GM23338 (cell line): ENCODE measurements at regions not wholly inside any gene's neighbourhood (a gene's known extent, or its start where the extent isn't known, plus 50 kb on each side); places are given as distances from the start of the nearest gene placed in this dataset.

Experiments
- CREB1 ChIP-seq: fragments of 250-450 bp; sonication (Bioruptor Pico); IDR thresholded peaks from 2 replicates; pipeline ENCODE4 v1.5.0; 2020; ENCODE audit warnings: low read depth, mild to moderate bottlenecking, moderate library complexity
- EZH2 ChIP-seq: fragments of 200-600 bp; sonication (generic); IDR thresholded peaks from one replicate; pipeline ENCODE4 v1.8.0; 2017; ENCODE audit warnings: antibody characterized with exemption, mild to moderate bottlenecking, low read depth; ENCODE audit not compliant: unreplicated experiment
- EZH2phosphoT487 ChIP-seq: fragments of 200-600 bp; sonication (generic); IDR thresholded peaks from one replicate; pipeline ENCODE4 v1.8.1; 2018; ENCODE audit warnings: antibody characterized with exemption; ENCODE audit not compliant: unreplicated experiment
- POLR2AphosphoS5 ChIP-seq: IDR thresholded peaks from 2 replicates; pipeline ENCODE4 v1.6.1; 2016; ENCODE audit warnings: antibody characterized with exemption, low read depth
- ZNF331 ChIP-seq: fragments of 250-450 bp; sonication (Bioruptor Pico); IDR thresholded peaks from 2 replicates; pipeline ENCODE4 v1.5.0; 2020; ENCODE audit warnings: low read depth, mild to moderate bottlenecking, moderate library complexity
- TF ChIP-seq, protein P1 (sequence below), 2 experiments: fragments of 200-600 bp in 1 of 2; sonication (generic) in 1 of 2; conservative IDR thresholded peaks; 2 replicates each; pipeline versions ENCODE4 v1.5.1 to v1.6.1; 2016 to 2017; ENCODE audit warnings: antibody characterized with exemption in 2 of 2, low read depth in 2 of 2, mild to moderate bottlenecking in 2 of 2, moderate library complexity in 1 of 2
- TF ChIP-seq, protein P2 (sequence below): IDR thresholded peaks from one replicate; pipeline ENCODE4 v1.6.1; 2018; ENCODE audit warnings: antibody characterized with exemption; ENCODE audit not compliant: unreplicated experiment

DNA sequence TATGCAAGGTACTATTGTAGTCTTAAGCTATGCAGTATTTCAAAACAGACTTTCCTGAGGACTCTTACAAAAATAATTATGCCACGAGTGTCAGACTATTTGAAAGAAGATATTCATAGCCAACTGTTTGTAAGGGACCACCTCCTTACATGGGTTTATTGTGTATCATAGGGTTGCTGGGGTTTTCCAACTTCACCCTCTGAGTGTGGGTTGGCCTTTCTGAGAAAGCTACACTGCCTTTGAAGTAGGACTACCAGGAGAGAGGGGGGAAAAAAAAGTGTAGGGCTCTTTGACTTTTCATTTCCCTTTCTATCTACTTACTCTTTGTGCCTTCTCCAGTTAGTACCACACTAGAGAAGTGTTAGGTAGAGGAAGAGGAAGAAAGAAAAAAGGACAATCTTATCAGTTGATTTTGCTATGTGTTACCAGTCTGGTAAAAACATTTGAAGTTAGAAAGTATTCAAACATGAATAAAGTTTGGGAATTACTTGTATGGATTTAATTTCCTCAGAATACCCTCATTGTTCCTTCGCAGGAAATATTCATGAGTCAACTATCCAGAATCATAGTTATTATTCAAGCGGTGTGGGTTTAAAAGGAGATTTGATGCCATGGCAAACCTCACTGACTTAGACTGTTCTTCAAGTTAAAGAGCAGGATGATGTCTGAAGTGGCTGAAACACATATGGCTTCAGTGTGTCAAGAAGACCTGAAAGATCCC lies 329.3 kb upstream of the THBS1 start:
- TF ChIP-seq EZH2 (no peak), ZNF331 (CRISPR knock-in tag) (no peak), POLR2AphosphoS5 (no peak), EZH2phosphoT487 (no peak), CREB1 (CRISPR knock-in tag) (no peak)
- TF ChIP-seq, protein P1, sequence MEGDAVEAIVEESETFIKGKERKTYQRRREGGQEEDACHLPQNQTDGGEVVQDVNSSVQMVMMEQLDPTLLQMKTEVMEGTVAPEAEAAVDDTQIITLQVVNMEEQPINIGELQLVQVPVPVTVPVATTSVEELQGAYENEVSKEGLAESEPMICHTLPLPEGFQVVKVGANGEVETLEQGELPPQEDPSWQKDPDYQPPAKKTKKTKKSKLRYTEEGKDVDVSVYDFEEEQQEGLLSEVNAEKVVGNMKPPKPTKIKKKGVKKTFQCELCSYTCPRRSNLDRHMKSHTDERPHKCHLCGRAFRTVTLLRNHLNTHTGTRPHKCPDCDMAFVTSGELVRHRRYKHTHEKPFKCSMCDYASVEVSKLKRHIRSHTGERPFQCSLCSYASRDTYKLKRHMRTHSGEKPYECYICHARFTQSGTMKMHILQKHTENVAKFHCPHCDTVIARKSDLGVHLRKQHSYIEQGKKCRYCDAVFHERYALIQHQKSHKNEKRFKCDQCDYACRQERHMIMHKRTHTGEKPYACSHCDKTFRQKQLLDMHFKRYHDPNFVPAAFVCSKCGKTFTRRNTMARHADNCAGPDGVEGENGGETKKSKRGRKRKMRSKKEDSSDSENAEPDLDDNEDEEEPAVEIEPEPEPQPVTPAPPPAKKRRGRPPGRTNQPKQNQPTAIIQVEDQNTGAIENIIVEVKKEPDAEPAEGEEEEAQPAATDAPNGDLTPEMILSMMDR (conservative IDR thresholded peaks at IDR 0.05; ENCODE audit: low read depth in 2 of 2): no peak
- TF ChIP-seq, protein P2, sequence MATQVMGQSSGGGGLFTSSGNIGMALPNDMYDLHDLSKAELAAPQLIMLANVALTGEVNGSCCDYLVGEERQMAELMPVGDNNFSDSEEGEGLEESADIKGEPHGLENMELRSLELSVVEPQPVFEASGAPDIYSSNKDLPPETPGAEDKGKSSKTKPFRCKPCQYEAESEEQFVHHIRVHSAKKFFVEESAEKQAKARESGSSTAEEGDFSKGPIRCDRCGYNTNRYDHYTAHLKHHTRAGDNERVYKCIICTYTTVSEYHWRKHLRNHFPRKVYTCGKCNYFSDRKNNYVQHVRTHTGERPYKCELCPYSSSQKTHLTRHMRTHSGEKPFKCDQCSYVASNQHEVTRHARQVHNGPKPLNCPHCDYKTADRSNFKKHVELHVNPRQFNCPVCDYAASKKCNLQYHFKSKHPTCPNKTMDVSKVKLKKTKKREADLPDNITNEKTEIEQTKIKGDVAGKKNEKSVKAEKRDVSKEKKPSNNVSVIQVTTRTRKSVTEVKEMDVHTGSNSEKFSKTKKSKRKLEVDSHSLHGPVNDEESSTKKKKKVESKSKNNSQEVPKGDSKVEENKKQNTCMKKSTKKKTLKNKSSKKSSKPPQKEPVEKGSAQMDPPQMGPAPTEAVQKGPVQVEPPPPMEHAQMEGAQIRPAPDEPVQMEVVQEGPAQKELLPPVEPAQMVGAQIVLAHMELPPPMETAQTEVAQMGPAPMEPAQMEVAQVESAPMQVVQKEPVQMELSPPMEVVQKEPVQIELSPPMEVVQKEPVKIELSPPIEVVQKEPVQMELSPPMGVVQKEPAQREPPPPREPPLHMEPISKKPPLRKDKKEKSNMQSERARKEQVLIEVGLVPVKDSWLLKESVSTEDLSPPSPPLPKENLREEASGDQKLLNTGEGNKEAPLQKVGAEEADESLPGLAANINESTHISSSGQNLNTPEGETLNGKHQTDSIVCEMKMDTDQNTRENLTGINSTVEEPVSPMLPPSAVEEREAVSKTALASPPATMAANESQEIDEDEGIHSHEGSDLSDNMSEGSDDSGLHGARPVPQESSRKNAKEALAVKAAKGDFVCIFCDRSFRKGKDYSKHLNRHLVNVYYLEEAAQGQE: no peak
